GM18861 (cell line): ENCODE measurements at regions not wholly inside any gene's neighbourhood (a gene's known extent, or its start where the extent isn't known, plus 50 kb on each side); places are given as distances from the start of the nearest gene placed in this dataset.
"Not testable (repeated sequence)": the region's sequence is repeated elsewhere in the genome, so short reads cannot be mapped to it uniquely, and the experiment has no call there.

Source experiments
- ATAC-seq: cut with Tn5 transposase; IDR thresholded peaks from one replicate; pipeline ENCODE4 v1.9.1; 2021; ENCODE audit not compliant: unreplicated experiment

DNA sequence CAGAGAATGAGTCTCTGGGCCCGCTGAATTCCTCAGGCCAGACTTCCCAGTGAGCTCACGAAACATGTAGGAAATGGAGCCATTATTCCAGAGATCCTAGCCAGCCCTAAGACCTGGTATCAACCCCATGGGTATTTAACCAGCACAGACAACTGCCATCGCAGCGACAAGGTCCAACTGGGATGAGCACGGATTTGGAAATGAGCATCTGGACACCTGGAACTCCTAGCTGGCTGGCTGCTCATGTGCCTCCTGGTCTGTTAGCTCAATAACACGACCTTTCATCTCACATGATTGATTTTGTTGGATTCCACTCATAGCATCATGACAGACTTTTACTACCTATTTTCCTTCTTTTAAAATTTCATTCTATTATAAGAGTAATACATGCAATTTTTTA, 51.0 kb downstream of the POU3F3 start:
- no peak for ATAC-seq

DNA sequence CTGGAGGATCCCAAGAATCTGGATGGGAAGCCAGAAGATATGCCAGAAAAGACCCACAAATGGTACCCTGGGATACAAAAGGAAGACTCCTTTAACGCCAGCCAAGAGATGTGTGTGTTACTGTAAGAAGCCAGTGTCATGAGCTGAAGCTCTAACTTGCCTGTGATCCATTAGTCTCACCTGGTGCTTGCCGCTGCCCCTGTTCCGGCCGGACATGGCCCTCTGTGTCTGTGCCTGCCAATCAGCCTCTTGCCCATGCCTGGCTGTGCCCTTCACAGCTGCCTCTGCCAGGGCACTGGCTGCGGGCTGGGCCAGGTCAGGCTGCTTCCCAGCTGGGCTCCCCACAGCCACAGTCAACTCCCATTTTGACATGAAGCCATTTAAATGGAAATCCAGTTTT, 55.4 kb downstream of the POU3F3 start:
- ATAC-seq, result no peak

DNA sequence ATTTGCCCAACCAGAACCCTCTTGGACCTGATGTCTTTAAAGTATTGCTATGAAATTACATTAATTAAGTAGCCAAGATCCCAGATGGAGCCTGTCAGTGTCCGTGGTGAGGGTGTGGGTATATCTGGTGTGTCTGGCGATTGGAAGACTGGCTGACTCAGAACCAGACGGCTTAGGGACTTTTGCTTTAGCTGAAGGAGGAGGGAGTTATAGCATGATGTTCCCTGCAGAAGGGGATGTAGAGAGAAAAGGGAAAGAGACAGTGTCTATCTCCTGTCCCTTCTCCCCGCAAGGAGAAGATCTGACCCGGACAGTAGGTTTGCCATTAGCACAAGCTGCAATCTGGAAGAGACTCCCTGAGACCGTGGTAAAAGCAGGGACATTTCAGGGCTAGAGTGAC, 60.6 kb downstream of the POU3F3 start:
- no peak for ATAC-seq

DNA sequence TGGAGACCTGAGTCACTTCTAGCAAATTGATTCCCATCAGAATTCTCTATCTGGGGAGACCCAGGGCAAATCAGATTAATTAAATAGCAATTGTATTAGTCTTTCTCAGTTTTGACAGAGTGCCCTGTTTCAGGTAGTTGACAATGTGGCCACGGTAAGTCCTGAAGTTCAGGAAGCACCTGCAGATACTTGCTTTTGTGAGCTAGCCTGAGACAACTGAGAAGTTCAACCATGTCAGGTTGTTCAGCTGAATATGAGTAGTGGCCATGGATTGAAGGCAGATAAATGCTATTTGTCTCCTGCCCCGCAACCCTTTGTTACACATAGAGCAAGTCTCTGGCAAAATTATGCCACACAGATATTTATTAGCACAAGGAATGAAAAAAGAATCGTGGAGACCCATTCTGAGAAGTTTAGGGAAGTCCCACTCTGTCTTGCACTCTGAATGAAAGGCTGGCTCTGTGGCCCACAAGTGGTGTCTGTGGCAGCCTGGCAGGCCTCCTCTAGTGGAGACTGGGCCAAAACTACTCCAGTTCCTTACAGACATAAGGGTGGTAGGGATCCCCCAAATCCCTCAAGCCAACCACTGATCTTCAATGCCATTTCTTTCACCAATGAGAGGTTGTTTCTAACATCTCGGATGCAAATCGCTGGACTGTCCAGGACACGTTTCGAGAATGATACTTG, 61.3 kb downstream of the POU3F3 start:
- no peak for ATAC-seq

DNA sequence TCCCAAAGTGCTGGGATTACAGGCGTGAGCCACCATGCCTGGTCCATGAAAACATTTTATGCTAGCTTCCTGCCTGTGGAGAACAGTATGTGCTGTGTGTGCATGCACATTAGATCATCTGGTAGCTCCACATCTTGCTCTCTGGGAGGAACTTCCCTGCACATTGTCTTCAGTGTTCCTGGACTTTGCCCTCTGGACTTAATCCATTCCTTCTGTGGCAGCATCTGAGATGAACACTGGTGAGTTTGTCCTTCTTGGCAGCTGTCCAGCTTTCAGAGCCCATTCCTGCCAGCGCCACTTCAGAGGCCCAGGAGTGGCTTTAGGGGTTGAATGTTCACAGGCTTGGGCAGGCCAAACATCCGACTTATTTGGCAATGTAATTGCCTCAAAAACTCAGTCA, 65.2 kb downstream of the POU3F3 start:
- no peak for ATAC-seq

DNA sequence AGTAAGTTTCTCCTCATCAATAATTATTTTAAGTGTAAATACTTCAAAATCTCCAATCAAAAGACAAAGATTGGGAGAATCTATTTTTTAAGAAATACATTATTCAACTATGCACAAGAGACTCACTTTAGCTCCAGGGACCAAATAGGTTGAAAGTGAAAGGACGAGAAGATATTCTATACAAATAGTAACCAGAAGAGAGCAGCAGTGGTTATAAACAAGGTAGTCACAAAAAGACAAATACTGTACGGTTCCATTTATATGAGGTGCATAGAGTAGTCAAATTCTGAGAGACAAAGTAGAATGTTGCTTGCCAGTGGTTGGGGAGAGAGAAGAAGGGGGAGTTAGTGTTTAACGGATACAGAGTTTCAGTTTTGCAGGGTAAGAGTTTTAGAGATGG, 69.8 kb downstream of the POU3F3 start:
- ATAC-seq, result no peak

DNA sequence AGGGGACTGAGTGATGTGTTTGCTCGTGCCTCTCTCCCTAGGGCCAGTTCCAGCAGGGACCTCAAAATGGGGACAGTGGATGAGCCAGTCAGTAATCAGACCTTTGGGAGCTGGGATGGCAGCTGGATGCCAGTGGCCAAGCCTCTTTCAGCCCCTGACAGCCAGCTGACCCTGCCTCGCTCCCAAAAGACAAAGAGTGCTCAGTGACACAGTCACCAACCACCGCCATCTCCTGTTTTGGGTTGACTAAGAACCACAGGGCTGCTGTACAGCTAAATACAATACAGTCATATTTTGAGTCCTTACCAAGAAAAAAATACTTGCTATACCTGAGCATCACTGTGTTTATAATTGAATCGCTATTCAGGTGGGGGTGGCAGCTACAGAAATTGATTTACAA, 75.7 kb downstream of the POU3F3 start:
- no peak for ATAC-seq

DNA sequence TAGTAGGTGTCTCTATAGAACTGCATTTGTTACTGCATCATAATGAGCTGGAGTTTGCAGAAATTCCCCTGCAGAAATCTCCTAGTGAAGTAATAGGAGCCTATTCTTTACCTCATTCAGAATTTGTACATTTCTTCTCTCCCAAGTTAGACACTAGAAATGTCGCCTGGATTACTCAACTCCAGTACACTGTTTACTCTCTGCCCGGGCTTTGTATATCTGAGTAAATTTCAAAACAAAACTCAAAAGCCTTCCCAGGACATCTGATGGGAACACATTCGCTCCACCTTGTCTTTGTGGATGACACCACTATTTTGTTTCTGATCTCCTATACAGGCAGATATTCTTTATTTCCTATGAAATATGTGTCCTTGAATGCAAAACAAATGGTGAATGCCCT, 76.8 kb downstream of the POU3F3 start:
- no peak for ATAC-seq

DNA sequence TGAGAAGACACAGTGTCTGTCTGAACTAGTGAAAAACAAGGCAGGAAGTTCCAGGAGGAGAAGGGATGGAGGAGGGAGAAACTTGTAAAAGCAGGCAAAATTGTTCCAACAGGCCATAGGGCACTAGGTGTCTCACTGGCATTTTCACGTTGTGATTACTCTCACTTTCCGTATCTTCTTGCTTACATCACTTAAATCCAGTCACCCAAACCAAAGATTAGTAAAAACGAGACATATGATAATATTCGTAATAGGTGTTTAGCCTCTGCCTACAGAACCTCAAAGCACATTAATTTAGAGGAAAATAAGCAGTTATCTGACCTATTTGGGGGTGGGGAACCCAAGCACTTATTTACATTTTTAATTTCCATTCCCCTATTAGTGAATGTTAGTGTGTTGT, 78.3 kb downstream of the POU3F3 start:
- no peak for ATAC-seq

DNA sequence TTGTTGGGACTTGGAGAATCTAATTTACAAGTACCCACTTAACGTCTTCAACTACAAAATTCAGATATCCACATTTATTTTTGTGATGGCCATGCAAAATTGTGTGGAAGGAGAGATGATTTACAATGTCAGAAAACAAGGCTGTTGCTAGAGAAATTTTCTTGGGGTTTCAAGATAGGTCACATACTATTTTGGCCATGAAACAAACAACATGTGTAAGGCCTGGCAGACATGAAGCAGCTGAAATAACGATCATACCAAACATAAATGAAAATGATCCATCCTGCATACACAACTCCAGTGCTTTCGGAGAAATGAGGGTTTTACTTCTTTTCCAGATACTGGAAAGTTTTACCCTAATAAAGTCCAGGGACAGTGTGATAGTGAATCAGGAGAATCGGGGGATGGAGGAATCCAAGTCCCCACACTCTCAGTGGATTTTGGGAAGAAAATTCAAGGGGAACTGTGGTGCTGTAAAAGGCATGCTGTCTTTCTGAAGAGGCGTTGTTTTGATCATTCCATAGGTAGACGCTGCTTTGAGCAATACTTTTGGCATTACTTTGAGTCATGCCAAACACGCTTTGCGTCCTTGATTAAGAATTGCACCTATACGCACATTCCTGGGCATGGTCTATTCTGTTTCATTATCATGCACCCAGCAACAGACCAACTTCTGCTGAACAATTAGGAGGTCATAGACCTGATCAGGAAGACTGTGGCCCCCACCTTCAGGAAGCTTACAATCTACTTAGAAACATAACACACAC, 79.4 kb downstream of the POU3F3 start:
- ATAC-seq, result no peak

DNA sequence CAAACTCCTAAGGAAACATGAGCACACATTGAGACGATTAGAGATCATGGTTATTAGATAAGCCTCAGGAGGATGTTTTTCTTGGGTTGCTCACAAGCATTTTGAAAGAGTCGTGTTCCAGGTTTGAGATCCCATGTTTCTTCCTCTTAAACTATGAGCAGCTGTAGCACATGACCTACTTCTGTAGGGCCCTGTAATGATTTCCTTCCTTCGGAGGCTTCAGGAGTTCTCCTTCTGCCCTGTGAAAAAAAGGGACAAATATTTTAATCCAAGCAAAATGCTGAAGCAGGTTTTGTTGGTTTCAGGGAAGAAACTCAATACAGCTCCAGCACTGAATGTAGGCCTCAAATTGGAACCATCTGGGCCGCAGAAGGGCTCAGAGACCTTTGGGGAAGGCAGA, 82.6 kb downstream of the POU3F3 start:
- no peak for ATAC-seq

DNA sequence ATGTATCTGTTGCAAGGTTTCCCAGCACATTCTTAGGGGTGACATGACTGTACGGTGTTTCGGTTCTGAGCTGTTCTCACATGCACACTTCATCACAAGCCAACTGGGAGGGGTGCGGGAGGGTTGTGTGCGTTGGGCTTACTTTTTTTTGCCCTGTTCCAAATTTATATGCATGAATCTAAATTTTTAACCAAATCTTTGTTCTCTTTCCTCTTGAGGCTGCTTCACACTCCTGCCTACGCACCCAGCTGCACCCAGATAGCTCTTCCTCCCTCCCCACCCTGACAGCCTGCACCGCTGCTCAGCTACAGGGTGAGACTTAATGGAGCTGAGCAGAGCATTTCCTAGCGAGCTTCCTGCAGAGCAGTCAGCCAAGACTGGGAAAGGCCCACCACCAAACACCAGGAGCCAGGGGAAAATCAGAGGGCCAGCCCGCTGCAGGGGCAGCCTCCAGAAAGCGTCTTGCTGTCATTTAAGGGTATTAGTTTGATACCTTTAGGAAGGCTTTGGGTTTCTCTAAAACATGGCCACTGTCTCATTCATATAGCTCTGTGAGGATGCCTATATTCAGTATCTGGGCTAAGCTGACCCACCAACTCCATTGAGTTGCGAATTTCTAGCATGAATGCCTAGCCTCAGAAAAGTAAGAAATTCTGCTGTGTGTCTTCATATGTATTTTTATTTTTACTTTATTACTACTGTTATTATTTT, 84.5 kb downstream of the POU3F3 start:
- peak; percentile 75 for ATAC-seq

DNA sequence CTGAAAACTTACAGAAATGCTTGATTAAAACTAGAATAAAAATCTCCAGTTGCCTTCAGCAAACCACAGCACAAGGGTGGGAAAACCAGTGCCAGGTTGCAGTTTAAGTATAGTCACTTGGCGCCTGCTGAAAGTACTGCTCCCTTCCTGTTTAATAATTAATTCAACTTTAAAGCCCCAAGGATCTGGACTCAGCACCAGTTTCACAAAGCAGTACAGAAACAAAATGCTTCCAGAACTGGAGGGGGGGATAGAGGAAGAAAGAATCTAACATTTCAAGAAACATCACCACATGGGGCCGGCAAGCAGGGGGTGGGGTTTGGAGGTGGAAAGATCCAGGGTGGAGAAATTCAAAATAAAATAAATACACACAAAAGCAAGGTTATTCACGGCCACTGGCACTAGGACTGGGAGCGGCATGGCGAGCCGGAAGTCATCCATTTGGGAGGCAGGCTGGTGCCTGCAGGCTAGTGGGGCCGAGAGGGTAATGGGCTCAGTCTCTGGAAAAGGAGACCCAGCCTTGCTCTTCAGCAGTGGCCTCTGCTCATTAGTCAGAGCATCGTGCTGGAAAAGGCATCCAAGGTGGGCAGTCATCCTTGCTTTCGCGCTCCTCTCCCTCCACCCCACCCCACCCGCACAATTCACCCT, 85.8 kb downstream of the POU3F3 start:
- ATAC-seq, result no peak

DNA sequence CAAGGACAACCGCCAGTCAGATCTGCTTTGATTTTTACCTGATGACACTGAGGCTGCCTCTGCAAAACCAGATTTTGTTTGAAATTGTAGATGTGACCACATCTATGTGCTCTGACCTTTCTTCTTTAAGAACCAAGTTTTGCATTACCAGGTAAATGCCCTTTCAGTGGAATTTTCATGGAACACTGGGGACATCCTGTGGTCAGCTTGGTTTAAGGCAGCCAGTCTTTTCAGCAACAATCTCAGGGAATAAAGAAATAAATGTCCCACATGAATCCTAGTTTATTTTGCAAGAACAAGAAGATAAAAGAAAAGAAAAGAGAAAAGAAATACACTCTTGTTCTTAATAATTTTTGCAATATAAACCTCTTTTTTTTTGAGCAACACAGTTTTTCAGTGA, 90.6 kb downstream of the POU3F3 start:
- no peak for ATAC-seq

DNA sequence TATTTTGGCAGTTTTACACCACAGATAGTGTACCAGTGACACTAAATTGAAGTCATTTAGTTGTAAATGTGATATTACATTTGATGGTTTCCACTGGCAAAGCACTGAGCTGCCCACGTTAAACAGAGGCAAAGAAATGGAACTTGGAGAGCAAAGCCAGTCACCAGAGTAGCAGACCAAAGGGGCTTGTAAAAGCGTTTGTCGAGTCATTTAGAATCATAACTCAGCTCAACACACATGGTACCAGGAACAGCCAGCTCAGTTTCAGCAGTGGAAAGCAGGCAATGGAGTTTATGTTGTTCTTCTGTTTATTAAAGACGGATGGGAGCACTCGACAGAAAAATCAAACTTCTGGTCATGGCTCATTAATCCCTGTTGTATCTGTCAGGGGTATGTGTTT, 91.2 kb downstream of the POU3F3 start:
- no peak for ATAC-seq

DNA sequence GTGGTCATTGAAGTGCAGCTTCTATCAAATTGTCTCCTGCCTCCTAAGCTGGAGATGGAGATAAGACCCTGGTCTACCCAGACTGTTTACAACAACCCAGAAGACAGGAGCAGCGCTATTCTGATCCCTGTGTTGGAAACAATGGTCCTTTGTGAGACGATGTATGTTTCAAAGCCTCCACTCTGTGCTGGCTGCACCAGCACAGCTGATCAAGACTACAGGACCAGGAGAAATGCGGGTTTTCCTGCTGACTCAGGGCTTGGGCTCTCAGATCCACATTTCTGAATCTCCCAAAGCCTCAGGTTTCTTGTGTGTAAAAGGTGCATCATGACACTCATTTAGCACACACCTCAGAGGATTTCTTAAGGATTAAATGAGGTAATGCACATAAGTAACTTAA, 92.0 kb downstream of the POU3F3 start:
- no peak for ATAC-seq

DNA sequence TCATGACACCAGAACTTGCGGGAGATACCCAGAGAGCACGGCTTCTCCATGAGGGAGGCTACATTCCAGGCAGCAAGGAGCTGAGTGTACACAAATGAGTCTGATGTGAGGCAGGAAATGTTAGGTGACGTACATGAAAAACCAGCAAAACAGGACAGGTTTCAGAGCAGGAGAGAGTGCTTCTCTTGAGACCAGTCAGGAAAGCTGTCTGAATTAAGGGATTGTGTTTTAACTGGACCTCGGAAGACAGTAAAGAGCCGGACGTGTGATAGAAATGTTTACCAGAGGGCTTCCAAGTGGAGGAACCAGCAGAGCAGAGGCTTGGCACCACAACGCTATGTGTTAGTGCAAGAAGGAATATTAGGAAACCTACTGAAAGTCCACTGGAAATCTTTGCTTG, 90.4 kb upstream of the MRPS9 start:
- ATAC-seq, result not testable (repeated sequence)

DNA sequence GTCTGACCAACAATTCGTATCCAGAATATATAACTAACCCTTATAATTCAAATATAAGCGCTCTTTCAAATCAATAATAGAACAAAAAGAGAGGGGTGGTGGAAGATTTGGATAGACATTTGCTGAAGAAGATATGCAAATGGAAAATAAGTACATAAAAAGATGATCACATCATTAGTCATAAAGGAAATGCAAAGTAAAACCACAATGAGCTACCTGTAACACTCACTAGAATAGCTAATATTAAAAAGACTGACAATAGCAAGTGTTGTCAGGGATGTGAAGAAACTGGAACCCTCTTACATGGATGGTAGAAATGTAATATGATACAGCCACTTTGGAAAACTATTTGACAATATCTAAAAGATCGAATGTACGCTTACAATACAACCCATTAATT, 84.9 kb upstream of the MRPS9 start:
- ATAC-seq, result no peak

DNA sequence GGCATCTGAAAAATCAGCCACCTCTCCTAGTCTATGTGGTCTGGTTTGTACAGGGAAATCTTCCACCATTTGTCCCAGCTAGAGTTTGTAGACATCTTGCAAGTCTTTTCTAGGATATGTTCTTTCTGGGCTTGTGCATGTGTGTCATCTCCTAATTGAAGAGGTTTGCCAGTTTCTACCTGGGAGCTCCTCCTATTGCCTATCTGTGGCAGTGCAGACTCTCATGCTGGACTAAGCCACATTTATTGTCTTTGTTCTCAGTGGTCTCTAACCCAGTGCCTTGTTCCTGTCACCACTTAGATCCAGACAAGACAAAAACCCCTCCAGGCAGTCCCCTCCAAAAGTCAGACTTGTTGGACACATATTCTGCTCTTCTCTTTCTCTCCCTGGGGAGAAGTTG, 72.0 kb upstream of the MRPS9 start:
- ATAC-seq, result no peak

DNA sequence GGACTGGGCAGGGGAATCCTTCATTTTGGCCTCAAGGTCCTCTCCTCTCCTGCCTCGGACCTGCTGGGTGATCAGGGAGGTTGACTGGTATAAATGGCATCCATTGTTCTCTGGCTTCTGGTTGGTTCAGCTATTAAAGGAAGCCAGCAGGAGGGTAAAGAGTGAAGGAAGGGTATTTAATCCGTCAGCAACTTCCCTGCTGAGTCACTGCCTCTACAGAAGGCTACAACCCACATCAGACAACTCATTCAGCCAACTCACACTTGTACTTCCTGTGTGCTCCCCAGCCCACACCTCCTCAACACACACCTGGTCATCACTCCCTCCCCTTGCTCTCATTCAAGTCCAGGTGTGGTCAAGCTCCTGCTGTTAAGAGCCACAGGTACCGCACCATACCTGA, 68.3 kb upstream of the MRPS9 start:
- no peak for ATAC-seq

DNA sequence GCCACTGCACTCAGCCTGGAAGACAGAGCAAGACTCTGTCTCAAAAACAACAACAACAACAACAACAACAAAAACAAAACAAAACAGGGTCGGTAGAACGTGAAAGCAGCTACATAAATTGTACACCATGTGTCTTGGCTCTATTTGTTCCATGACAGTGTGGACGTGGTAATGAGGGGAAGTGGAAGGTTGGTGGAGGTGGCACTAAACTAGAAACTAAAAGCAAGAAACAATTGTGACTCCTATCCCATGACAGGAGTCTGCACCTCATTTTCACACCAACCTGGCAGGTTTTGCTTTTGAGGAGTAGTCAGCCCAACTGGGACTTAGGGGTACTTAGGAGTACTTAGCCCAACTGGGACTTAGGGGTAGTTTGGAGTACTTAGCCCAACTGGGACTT, 62.5 kb upstream of the MRPS9 start:
- ATAC-seq, result no peak

DNA sequence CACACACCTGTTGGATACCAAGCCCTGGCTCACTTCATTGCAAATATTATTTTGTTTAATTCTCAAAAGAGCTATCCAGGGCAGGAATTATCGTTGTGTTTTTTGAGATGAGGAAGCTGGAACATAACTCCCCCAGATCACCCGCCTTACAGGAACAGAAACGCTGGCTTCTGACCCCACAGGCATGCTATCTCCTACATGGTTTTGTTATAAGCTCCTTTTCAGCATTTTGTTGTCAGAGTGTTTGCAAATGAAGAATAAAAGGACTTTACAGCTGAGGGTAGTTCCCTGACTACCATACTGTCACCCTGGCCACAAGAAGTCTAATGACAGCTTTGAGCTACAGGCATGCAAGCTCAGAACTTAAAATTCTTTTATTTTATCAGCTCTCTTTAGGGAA, 62.0 kb upstream of the MRPS9 start:
- ATAC-seq, result no peak
